ENCODE measurements at regions not wholly inside any gene's neighbourhood (a gene's known extent, or its start where the extent isn't known, plus 50 kb on each side); places are given as distances from the start of the nearest gene placed in this dataset.

GRCh38 chr12:104835317-104835716 lies 122.8 kb downstream of the SLC41A2 start:
- Histone ChIP-seq H3K14ac (ENCODE audit: insufficient read depth, low read length) (no peak overlapping the region), H3K79me2 (ENCODE audit: insufficient read depth, low read length) (no peaks in the 10 kb centered on the region), H3K4ac (ENCODE audit: low read depth, low read length) (no peak overlapping the region), H3K23me2 (ENCODE audit: insufficient read length, low read depth, low read length, poor library complexity, severe bottlenecking) (no peaks in the 10 kb centered on the region), H4K91ac (ENCODE audit: insufficient read length, low read depth, low read length) (no peak overlapping the region), H2BK12ac (ENCODE audit: insufficient read length, low read depth, low read length) (no peak overlapping the region), H2AK5ac (ENCODE audit: insufficient read length, low read length) (no peak overlapping the region), H3K56ac (ENCODE audit: insufficient read length, low read depth, low read length) (no peak overlapping the region), H2BK15ac (ENCODE audit: low read depth, low read length) (no peak overlapping the region), H3K79me1 (ENCODE audit: insufficient read depth, low read depth, low read length, poor library complexity, severe bottlenecking) (no peaks in the 10 kb centered on the region), H3K4me1 (ENCODE audit: insufficient read depth, low read length) (no peaks in the 10 kb centered on the region), H4K8ac (replicated peaks; ENCODE audit: insufficient read length, low read depth, low read length) (no peak overlapping the region), H3T11ph (ENCODE audit: low read length) (no peak overlapping the region), H4K20me1 (ENCODE audit: control insufficient read depth, insufficient read depth, insufficient read length) (no peaks in the 10 kb centered on the region), H4K5ac (ENCODE audit: insufficient read length, low read depth, low read length) (no peak overlapping the region), H3K27ac (ENCODE audit: insufficient read length, low read depth, low read length) (no peak overlapping the region), H2BK120ac (ENCODE audit: low read depth, low read length, poor library complexity, severe bottlenecking) (no peak overlapping the region), H3K9ac (ENCODE audit: extremely low read depth, insufficient read length, low read length) (no peak overlapping the region), H2AFZ (ENCODE audit: low read length) (no peak overlapping the region), H3K23ac (ENCODE audit: insufficient read length, low read depth, low read length) (no peak overlapping the region), H3K18ac (ENCODE audit: insufficient read length, low read depth, low read length) (no peak overlapping the region), H3K27me3 (ENCODE audit: insufficient read depth, low read length) (no peaks in the 10 kb centered on the region), H3K4me2 (ENCODE audit: insufficient read depth, insufficient read length, low read length) (no peak overlapping the region), H2BK5ac (ENCODE audit: insufficient read length, low read length) (no peak overlapping the region), H3K9me3 (ENCODE audit: control insufficient read depth, low read depth, low read length) (no peaks in the 10 kb centered on the region), H2BK20ac (ENCODE audit: low read depth, low read length, poor library complexity, severe bottlenecking) (no peak overlapping the region)
- H3K4me3 Mint-ChIP-seq: no peak overlapping the region
- H3K27ac Mint-ChIP-seq: no peak overlapping the region
- H3K27me3 Mint-ChIP-seq (ENCODE audit: low read depth): no peaks in the 10 kb centered on the region; the same call in 1 of the 2 replicates
- no CpG with 5 or more reads among the region's 2 CpGs for WGBS (ENCODE audit: extremely low coverage, insufficient read length, low lambda C conversion rate)
- no peak for DNase-seq
- no peaks in the 10 kb centered on the region for H3K4me1 Mint-ChIP-seq
- H3K9me3 Mint-ChIP-seq: no peaks in the 10 kb centered on the region
- TF ChIP-seq CTCF (conservative IDR thresholded peaks at IDR 0.05): no peak
- no peaks in the 10 kb centered on the region for H3K36me3 Mint-ChIP-seq (ENCODE audit: insufficient read depth in 1 of 3, low read depth in 3 of 3)
